ENCODE measurements at regions not wholly inside any gene's neighbourhood (a gene's known extent, or its start where the extent isn't known, plus 50 kb on each side); places are given as distances from the start of the nearest gene placed in this dataset.

- no peak for TF ChIP-seq CTCF (IDR thresholded peaks at IDR 0.05)
- TF ChIP-seq POLR2A (IDR thresholded peaks at IDR 0.05), result no peak
- no peak overlapping the region for H3K27ac ChIP-seq
- no peaks in the 10 kb centered on the region for H3K27me3 ChIP-seq
- DNase-seq (no peak), ATAC-seq (no peak)
- H3K4me3 ChIP-seq, result no peak overlapping the region
- WGBS, 4 donors, result 63 to 72% (median 68%) methylated on average over 3 of the region's 3 CpGs
- peaks cover 0 to 7% (median 0%) of the 10 kb centered on the region in 12 donors for H3K9me3 ChIP-seq
- H3K36me3 ChIP-seq, result no peaks in the 10 kb centered on the region
- H3K4me1 ChIP-seq, result no peaks in the 10 kb centered on the region
- intact Hi-C loops (cut with DNase I), result no loop called here
These were observed 2094.5 kb upstream of the AGA start for GRCh38 chr4:179536694-179537093.

- no peak for DNase-seq
- intact Hi-C loops (cut with DNase I), result no loop called here
- H3K4me1 ChIP-seq, result no peaks in the 10 kb centered on the region
- ATAC-seq, result no peak
- no peaks in the 10 kb centered on the region for H3K36me3 ChIP-seq
- no peaks in the 10 kb centered on the region for H3K27me3 ChIP-seq
- TF ChIP-seq POLR2A (IDR thresholded peaks at IDR 0.05), result no peak
- no peak for TF ChIP-seq CTCF (IDR thresholded peaks at IDR 0.05)
- no peak overlapping the region for H3K27ac ChIP-seq
- H3K9me3 ChIP-seq, result peaks cover 0 to 11% (median 0%) of the 10 kb centered on the region in 12 donors
- H3K4me3 ChIP-seq, result no peak overlapping the region
- 66 to 76% (median 72%) methylated on average over 3 of the region's 3 CpGs for WGBS, 4 donors
These were observed 2097.4 kb upstream of the AGA start for GRCh38 chr4:179539641-179540040.

GRCh38 chr4:179543771-179544170, 2101.5 kb upstream of the AGA start:
- TF ChIP-seq POLR2A (IDR thresholded peaks at IDR 0.05) (no peak), CTCF (IDR thresholded peaks at IDR 0.05) (no peak)
- no peak overlapping the region for H3K4me3 ChIP-seq
- intact Hi-C loops (cut with DNase I), result no loop called here
- DNase-seq (no peak), ATAC-seq (no peak)
- 45 to 58% (median 53%) methylated on average over 6 of the region's 6 CpGs for WGBS, 4 donors
- H3K27me3 ChIP-seq, result no peaks in the 10 kb centered on the region
- peaks cover 0 to 11% (median 0%) of the 10 kb centered on the region in 12 donors for H3K9me3 ChIP-seq
- no peaks in the 10 kb centered on the region for H3K4me1 ChIP-seq
- H3K27ac ChIP-seq, result no peak overlapping the region
- no peaks in the 10 kb centered on the region for H3K36me3 ChIP-seq

GRCh38 chr4:179544496-179544895, 2102.3 kb upstream of the AGA start:
- H3K27me3 ChIP-seq, result no peaks in the 10 kb centered on the region
- H3K9me3 ChIP-seq, result peaks cover 0 to 10% (median 0%) of the 10 kb centered on the region in 12 donors
- 92 to 100% (median 94%) methylated on average over 1 of the region's 1 CpG for WGBS, 4 donors
- no peaks in the 10 kb centered on the region for H3K36me3 ChIP-seq
- no peak for DNase-seq
- ATAC-seq, result no peak
- no peak overlapping the region for H3K4me3 ChIP-seq
- H3K27ac ChIP-seq, result no peak overlapping the region
- intact Hi-C loops (cut with DNase I), result no loop called here
- no peaks in the 10 kb centered on the region for H3K4me1 ChIP-seq
- TF ChIP-seq POLR2A (IDR thresholded peaks at IDR 0.05) (no peak), CTCF (IDR thresholded peaks at IDR 0.05) (no peak)

Measured in heart left ventricle (tissue), 16 donors.